HG03045 (cell line): ENCODE measurements at regions not wholly inside any gene's neighbourhood (a gene's known extent, or its start where the extent isn't known, plus 50 kb on each side); places are given as distances from the start of the nearest gene placed in this dataset.
"Not testable (repeated sequence)": the region's sequence is repeated elsewhere in the genome, so short reads cannot be mapped to it uniquely, and the experiment has no call there.

Experiments
- ATAC-seq: cut with Tn5 transposase; IDR thresholded peaks from one replicate; pipeline ENCODE4 v1.9.1; 2021; ENCODE audit warnings: mild to moderate bottlenecking, moderate library complexity; ENCODE audit not compliant: unreplicated experiment

GRCh38 chr1:206256935-206257334, 53.6 kb downstream of the SRGAP2 start:
- ATAC-seq = peak; percentile 81

- ATAC-seq = not testable (repeated sequence)
Observed at GRCh38 chr1:206261473-206261872, 58.1 kb downstream of the SRGAP2 start.

- not testable (repeated sequence) for ATAC-seq
Observed at GRCh38 chr1:206262424-206262823, 59.1 kb downstream of the SRGAP2 start.

GRCh38 chr1:206264916-206265315, 61.6 kb downstream of the SRGAP2 start:
- not testable (repeated sequence) for ATAC-seq

GRCh38 chr1:206271153-206271552, 67.8 kb downstream of the SRGAP2 start:
- ATAC-seq = not testable (repeated sequence)

GRCh38 chr1:206273104-206273503, 69.8 kb downstream of the SRGAP2 start:
- ATAC-seq = not testable (repeated sequence)

GRCh38 chr1:206276143-206276542, 72.8 kb downstream of the SRGAP2 start:
- ATAC-seq = not testable (repeated sequence)

GRCh38 chr1:206278683-206279082, 75.3 kb downstream of the SRGAP2 start:
- not testable (repeated sequence) for ATAC-seq

GRCh38 chr1:206280683-206281082, 77.3 kb downstream of the SRGAP2 start:
- ATAC-seq = not testable (repeated sequence)

- ATAC-seq = peak; percentile 51
Observed at GRCh38 chr1:206281912-206282654, 78.7 kb downstream of the SRGAP2 start.

GRCh38 chr1:206285024-206285960, 82.0 kb downstream of the SRGAP2 start:
- not testable (repeated sequence) for ATAC-seq

- not testable (repeated sequence) for ATAC-seq
Observed at GRCh38 chr1:206287759-206288158, 84.4 kb downstream of the SRGAP2 start.

GRCh38 chr1:206288453-206288852, 85.1 kb downstream of the SRGAP2 start:
- ATAC-seq = not testable (repeated sequence)

GRCh38 chr1:206297145-206298031, 94.0 kb downstream of the SRGAP2 start:
- ATAC-seq = not testable (repeated sequence)

GRCh38 chr1:206298032-206298392, 94.7 kb downstream of the SRGAP2 start:
- ATAC-seq = not testable (repeated sequence)

GRCh38 chr1:206299181-206299791, 95.9 kb downstream of the SRGAP2 start:
- ATAC-seq = not testable (repeated sequence)

GRCh38 chr1:206299942-206300341, 96.6 kb downstream of the SRGAP2 start:
- not testable (repeated sequence) for ATAC-seq

- ATAC-seq = not testable (repeated sequence)
Observed at GRCh38 chr1:206302056-206302455, 98.7 kb downstream of the SRGAP2 start.

GRCh38 chr1:206307442-206307841, 104.1 kb downstream of the SRGAP2 start:
- not testable (repeated sequence) for ATAC-seq

GRCh38 chr1:206310948-206311347, 107.6 kb downstream of the SRGAP2 start:
- ATAC-seq = not testable (repeated sequence)
